GM10266 (cell line): ENCODE measurements at regions not wholly inside any gene's neighbourhood (a gene's known extent, or its start where the extent isn't known, plus 50 kb on each side); places are given as distances from the start of the nearest gene placed in this dataset.

Experiments
- DNase-seq: peaks from one replicate; pipeline ENCODE4 v3.0.0; 2012; ENCODE audit errors: extremely low spot score
- TF ChIP-seq, protein P1 (sequence below): IDR thresholded peaks from 2 replicates; pipeline ENCODE4 v1.5.1; 2012; ENCODE audit warnings: mild to moderate bottlenecking, low read depth; ENCODE audit not compliant: control insufficient read depth, insufficient read depth; ENCODE audit errors: missing control alignments

DNA sequence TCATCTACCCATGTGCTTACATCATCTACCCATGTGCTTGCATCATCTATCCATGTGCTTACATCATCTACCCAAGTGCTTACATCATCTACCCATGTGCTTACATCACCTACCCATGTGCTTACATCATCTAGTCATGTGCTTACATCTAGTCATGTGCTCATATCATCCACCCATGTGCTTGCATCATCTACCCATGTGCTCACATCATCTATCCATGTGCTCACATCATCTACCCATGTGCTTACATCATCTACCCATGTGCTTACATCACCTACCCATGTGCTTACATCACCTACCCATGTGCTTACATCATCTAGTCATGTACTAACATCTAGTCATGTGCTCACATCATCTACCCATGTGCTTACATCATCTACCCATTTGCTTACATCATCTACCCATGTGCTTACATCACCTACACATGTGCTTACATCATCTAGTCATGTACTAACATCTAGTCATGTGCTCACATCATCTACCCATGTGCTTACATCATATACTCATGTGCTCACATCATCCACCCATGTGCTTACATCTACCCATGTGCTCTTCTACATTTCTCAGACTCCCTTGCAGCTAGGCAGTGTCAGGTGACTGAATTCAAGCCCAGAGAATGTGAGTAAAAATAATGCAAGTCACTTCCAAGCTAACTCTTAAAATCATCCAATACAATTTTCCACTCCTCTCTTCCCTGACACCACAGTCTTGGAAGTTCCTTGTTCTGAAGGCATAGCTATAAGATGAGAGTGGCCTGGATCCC lies 196.8 kb downstream of the CBLN1 start:
- TF ChIP-seq, protein P1, sequence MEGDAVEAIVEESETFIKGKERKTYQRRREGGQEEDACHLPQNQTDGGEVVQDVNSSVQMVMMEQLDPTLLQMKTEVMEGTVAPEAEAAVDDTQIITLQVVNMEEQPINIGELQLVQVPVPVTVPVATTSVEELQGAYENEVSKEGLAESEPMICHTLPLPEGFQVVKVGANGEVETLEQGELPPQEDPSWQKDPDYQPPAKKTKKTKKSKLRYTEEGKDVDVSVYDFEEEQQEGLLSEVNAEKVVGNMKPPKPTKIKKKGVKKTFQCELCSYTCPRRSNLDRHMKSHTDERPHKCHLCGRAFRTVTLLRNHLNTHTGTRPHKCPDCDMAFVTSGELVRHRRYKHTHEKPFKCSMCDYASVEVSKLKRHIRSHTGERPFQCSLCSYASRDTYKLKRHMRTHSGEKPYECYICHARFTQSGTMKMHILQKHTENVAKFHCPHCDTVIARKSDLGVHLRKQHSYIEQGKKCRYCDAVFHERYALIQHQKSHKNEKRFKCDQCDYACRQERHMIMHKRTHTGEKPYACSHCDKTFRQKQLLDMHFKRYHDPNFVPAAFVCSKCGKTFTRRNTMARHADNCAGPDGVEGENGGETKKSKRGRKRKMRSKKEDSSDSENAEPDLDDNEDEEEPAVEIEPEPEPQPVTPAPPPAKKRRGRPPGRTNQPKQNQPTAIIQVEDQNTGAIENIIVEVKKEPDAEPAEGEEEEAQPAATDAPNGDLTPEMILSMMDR, result no peak
- no peak for DNase-seq

DNA sequence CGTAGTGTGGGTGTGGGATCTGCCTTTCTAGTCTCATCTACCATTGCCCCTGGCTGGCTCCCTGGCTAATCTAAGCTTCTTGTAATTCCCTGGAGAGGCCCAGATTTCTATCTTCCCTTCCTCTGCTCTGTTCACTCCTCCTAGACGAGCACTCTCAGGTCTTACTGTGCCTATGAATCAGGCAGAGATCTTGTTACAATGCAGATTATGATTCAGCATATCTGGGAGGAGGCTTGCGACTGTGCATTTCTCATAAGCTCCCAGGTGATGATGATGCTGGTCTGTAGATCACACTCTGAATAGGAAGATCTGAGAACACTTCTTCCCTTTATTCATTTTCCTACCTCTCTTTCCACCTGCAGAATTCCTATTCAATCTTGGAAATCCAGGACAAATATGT lies 200.1 kb downstream of the CBLN1 start:
- TF ChIP-seq, protein P1, result no peak
- no peak for DNase-seq

DNA sequence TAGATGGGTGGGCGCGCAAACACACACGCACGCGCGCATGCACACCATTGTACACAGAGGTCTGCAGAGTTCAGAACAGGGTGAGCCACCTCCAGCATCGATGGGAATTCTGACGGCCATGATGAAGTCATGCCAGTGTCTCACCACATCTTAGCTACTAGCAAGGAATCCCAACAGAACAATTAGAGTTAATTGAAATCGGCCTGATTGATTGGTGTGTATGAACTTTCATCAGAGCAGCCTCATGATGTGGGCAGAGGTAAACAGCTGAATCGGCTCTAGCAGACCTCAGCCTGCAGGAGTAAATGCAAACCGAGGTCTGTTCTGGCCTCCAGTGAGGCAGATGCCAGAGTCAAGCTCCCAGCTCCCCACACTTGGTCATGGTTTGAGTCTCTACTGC lies 200.6 kb downstream of the CBLN1 start:
- TF ChIP-seq, protein P1, result no peak
- DNase-seq, result no peak

DNA sequence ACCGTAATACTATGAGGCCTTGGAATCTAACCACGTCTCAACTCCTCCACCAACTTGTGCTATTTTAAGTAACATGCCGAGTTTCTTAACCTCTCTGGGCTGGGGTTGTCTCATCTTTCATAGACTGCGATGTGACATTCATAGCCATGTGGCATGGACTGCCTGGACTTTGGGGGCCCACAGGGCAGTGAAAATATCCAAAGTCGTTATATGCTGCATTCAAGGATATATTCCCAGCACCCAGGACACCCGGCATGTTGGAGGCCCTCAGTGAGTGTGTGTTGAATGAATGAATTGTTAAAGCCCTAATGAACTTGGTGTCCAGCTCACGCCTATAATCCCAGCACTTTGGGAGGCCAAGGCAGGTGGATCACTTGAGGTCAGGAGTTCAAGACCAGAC lies 203.1 kb downstream of the CBLN1 start:
- TF ChIP-seq, protein P1, result no peak
- no peak for DNase-seq

DNA sequence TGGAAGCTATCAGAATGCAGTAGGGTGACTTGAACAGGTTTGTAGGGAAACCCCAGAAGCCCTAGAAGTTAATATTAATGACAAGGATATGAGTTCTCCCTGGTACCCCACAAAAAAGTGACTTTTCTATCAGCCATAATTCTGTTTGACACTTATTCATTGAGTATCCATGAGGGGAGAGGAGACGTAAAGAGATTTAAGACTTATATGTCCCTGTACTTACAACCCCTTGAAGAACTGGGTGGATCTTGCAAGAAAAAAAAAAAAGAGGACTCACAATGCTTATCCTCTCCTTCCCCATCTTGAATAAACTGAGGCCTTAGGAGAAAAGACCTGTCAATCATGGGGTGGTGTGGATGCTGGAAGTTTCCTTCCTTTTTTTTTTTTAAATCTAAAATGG lies 203.5 kb downstream of the CBLN1 start:
- DNase-seq, result no peak
- TF ChIP-seq, protein P1, result no peak

DNA sequence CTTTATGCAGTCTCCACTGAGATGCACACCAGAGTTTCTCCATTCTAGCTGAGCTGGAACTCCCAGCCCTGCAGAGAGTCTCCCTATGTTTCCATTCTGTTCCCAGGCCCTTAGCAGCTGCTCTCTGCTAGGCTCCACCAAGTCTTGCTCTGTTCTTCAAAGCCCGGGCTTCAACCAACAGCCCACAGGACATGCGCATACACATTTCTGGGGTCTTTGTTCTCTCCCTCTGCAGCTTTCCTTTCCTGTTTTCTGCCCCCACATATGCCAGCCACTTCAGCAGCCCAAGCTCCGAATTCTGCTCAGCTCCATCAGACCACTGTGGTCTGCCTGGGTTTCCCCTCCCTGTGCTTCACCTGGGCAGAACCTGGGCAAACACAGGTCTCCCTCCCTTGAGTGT lies 205.9 kb downstream of the CBLN1 start:
- TF ChIP-seq, protein P1, result no peak
- DNase-seq, result no peak

DNA sequence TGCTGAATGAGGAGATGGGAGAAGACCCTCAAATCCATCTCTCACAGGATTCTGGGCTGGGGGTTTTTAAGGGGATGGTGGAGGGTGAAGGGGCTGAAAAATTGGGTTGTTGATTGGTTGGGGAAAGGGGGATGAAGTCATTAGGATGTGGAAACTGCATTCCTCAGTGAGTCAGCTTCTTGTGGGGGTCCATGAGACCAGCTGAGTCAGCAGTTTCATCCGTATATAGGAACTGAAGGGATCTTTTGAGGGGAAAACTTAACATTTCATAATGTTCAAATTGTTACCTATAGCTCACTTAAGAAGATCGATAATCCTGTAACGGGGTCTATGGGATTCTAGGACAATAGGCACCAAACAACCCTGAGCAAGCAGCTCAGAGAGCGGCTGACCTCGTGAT lies 213.4 kb downstream of the CBLN1 start:
- DNase-seq, result no peak
- TF ChIP-seq, protein P1, result no peak
